GM12892 (cell line): ENCODE measurements at regions not wholly inside any gene's neighbourhood (a gene's known extent, or its start where the extent isn't known, plus 50 kb on each side); places are given as distances from the start of the nearest gene placed in this dataset.

Experiments used
- POLR2A ChIP-seq: IDR thresholded peaks from 2 replicates; pipeline ENCODE4 v1.6.1; 2011; ENCODE audit warnings: low read depth, low read length, control low read depth
- POLR2AphosphoS5 ChIP-seq: IDR thresholded peaks from 2 replicates; pipeline ENCODE4 v1.6.1; 2011; ENCODE audit warnings: low read depth, low read length, control low read depth
- TAF1 ChIP-seq: IDR thresholded peaks from 2 replicates; pipeline ENCODE4 v1.6.1; 2011; ENCODE audit warnings: low read depth, mild to moderate bottlenecking, control low read depth, low read length, borderline replicate concordance

DNA sequence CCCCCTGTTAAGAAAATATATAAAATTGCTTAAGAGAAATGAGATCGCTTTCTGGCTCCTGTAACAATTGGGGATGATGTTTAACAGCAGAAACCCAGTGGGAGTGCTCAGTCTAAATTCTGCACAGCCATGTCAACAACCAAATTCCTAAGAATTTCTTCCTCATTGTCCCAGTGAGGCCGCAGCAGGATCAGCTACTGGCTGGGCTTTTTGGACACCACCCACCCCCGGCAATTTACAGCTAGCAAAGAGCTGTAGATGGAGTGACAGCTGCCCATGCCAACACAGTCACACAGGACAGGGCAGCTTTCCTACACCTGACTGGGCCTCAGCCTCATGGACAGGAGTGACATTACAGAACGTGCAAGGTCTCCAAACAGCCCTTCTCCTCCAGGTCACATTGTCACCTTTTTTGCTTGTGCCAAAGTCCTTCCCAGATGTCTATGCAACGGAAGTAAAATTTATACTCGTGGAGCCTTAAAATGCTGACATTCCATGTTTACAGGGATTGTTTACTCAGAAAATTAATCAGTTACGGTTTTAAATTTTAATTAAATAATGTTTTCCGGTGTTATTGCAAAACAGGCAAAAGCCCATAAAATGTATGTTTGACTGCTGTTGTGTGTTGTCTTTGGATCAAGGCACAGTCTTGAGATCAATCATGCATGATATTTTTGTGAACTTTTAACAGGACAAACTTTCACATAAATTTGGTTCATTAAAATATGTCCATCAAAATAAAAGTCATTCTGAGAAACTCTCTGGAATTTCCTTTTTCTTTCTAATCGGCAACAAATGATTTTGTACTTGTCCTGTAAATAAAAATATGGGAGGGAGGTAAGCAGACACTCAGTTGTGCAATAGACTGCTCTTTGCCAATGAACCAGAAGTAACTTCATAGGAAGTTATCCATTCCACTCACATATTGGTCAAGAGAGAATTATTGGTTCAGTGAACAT lies 943.2 kb downstream of the MCTP2 start:
- TF ChIP-seq TAF1 (no peak), POLR2AphosphoS5 (no peak), POLR2A (no peak)
